ENCODE measurements at regions not wholly inside any gene's neighbourhood (a gene's known extent, or its start where the extent isn't known, plus 50 kb on each side); places are given as distances from the start of the nearest gene placed in this dataset.
"Not testable (repeated sequence)": the region's sequence is repeated elsewhere in the genome, so short reads cannot be mapped to it uniquely, and the experiment has no call there.

GRCh38 chr5:164119806-164120447 lies 614.5 kb downstream of the MAT2B start:
- DNase-seq (ENCODE audit: low read depth in 2 of 2), result no peak

GRCh38 chr5:164127527-164127926 lies 622.1 kb downstream of the MAT2B start:
- no peak for DNase-seq (ENCODE audit: low read depth in 2 of 2)

- DNase-seq (ENCODE audit: low read depth in 2 of 2), result no peak
Measured at GRCh38 chr5:164132358-164132757, 626.9 kb downstream of the MAT2B start.

GRCh38 chr5:164137095-164137494 lies 631.7 kb downstream of the MAT2B start:
- DNase-seq (ENCODE audit: low read depth in 2 of 2), result no peak

DNA sequence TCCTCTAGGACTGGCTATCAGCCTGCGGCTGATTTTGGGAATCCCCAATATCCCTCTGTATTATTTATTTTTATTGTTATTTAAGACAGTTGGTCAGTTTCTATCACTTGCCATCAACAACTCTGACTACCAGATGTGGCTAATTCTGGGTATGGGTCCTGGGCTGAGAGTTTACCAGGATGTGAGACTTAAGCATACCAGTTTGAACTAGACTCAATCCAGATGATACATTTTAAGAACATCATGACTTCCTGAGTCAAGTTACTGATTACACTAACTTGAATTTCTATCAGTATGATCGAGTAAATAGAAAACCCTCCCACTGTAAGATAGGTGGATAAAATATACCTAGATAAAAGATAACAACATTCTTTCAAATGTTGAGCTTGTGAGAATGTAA lies 634.0 kb downstream of the MAT2B start:
- no peak for DNase-seq (ENCODE audit: low read depth in 2 of 2)

DNA sequence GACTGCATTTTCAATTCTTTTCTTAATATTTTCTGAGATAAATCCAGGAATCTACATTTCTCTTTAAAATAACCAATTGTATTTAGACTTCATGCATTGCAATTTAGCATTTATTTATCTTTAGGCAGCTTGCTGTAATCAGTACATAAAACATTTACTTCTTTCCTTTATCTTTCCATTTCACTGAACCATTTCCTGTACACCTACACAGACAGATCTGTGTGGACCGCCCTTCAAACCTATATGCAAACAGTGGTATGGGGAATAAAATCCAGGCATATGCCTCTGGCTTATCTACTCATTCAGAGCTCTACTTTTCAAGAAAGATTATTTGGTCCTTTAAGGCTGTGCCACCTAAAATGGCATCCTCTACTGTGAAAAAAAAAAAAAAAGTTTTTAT lies 640.0 kb downstream of the MAT2B start:
- no peak for DNase-seq (ENCODE audit: low read depth in 2 of 2)

- DNase-seq (ENCODE audit: low read depth in 2 of 2), result no peak
Measured at GRCh38 chr5:164146223-164146622, 640.8 kb downstream of the MAT2B start.

DNA sequence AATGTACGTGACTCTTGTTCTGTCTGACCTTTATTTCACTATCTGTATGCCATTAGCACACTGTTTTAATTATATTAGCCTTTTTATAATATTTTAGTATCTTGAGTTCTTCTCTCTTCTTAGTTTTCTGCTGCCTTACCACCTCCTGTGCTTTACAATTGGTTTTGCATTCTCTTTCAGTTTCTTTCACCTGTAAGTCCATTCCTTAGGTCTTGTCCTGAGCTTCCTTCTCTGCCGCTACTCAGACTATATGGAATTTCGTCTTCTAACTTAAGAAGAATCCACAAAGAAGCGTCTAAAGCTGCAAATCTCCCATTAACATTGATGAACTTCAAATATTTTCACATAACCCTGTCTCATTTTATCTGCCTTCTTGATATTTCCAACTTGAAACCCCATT lies 642.9 kb downstream of the MAT2B start:
- DNase-seq (ENCODE audit: low read depth in 2 of 2), result no peak

DNA sequence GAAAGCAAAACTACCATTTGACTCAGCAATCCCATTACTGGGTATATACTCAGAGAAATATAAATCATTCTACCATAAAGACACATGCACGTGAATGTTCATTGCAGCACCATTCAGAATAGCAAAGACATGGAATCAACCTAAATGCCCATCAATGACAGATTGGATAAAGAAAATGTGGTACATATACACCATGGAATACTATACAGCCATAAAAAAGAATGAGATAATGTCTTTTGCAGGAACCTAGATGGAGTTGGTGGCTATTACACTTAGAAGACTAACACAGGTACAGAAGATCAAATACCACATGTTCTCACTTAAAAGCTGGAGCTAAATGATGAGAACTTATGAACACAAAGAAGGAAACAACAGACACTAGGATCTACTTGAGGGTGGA lies 647.1 kb downstream of the MAT2B start:
- not testable (repeated sequence) for DNase-seq (ENCODE audit: low read depth in 2 of 2)

GRCh38 chr5:164153469-164154172 lies 648.2 kb downstream of the MAT2B start:
- no peak for DNase-seq (ENCODE audit: low read depth in 2 of 2)

DNA sequence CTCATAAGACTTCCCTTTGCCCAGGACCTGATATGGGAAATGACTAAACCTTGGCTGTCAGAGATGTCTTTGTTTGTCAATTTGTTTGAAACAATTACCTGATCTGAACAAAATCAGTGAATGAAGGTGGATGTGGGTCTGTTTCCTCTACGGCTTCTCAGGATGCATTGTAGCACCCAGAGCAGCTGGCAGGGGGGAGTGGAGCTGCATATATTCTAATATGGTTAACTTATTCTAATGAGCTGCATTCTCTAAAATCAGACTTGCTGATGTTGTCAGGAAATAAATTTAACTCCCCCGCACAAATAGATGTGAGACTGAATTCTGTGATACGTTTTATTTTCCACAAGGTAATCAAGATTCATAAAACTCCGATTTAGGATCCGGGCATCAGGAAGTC lies 665.4 kb downstream of the MAT2B start:
- DNase-seq (ENCODE audit: low read depth in 2 of 2), result no peak

DNA sequence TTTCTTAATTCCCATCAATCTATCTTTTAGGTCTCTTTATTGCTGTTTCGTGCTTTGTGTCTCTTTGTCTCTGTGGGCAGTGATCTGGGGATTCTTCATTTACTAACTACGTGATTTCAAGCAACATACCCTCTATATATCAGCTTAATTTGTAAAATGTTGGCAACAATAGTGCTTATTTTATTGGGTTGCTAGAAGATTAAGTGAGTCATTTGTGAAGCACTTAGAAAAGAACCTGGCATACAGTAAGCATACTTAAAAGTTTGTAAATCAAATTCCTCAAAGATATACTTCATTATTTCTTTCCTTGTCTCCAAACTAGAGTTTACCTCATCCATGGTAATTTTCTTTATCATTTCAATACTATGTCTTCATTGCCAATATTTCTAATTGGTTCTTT lies 669.7 kb downstream of the MAT2B start:
- no peak for DNase-seq (ENCODE audit: low read depth in 2 of 2)

DNA sequence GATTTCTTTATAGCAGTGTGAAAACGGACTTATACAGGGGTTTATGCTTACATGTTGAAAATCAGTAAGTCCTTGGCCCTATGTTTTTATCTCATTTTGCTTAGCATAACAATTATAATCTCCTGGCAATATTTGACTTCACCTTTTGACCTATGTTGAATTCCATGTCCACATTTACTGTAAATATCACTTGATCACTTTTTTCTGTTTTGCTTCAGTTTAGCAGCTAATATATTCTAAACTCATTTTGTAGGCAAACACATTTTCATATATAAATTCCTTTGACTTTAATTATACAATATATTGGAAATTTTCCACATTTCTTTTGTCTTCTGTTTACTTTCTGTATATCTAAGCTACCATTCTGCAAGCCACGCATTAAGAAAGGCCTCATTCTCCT lies 674.0 kb downstream of the MAT2B start:
- no peak for DNase-seq (ENCODE audit: low read depth in 2 of 2)

DNA sequence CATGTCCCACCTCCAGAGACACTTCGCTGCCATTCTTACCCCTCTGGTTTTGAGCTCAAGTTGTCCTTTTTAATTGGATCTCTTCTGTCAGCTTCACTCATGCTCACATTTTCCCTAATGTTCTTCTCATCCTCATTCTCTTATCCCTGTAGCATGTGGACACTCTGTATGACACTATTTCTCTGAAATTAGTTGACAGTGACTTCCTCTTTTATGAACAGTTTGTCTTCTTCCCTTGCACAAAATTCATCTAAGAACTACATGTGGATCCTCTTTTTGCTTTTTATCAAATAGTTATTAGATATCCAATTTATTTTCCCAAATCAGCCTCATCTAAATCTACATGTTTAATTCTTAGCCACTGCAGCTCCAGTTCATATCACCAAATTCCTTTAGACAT lies 676.2 kb downstream of the MAT2B start:
- DNase-seq (ENCODE audit: low read depth in 2 of 2), result no peak

DNA sequence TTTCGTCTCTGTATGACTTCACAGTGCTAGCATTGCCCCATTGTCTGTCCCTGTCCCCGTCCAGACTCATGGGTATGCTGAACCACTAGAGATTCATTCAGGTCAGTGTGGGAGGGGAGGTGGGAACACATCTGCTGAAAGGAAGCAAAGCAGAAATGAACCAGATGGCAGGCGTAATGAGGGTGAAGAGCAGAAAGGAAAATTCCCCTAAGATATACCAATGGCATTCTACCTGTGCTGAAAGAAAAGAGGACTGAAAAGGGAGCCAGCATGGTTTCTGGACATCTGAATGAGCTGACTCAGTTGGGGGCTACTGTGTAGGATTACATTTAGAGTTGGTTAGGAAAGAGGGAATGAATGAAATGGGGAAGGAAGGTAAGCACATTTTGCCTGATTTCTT lies 678.7 kb downstream of the MAT2B start:
- DNase-seq (ENCODE audit: low read depth in 2 of 2), result no peak

DNA sequence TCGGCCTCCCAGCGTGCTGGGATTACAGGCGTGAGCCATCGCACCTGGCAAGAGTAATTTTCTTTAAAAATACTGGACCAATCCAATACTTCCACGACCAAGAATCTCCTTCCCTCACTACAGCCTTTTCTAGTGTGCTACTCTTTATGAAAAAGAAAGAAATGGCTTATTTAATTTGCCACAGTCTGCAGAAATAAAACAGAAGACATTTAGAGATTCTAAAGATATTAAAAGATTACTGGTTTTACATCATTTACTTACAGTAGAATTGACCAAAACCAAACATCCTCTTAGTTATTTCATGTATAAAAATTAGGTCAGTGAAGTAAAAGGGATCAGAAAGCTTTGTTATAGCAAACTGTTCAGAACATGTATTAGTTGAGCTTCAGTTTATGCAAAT lies 679.6 kb downstream of the MAT2B start:
- no peak for DNase-seq (ENCODE audit: low read depth in 2 of 2)

- DNase-seq (ENCODE audit: low read depth in 2 of 2), result no peak
Measured at GRCh38 chr5:164186550-164186949, 681.1 kb downstream of the MAT2B start.

DNA sequence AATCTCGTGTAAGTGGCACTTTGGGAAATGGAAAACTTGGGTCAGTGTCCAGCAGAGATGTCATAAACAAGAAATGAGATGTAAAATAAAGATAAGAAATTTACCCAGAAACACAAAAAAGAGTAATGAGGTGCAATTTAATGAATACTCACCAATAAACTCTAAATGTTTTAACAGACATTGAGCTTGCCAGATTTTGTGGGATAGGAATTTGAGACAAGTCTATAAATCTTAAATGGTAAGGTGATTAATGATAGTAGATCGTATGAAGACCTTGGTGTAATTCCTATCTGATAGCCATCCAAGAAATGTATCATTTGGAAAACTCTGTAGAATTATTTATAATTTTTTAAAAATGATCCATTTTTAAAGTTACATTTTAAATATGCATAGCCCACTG lies 682.4 kb downstream of the MAT2B start:
- no peak for DNase-seq (ENCODE audit: low read depth in 2 of 2)

DNA sequence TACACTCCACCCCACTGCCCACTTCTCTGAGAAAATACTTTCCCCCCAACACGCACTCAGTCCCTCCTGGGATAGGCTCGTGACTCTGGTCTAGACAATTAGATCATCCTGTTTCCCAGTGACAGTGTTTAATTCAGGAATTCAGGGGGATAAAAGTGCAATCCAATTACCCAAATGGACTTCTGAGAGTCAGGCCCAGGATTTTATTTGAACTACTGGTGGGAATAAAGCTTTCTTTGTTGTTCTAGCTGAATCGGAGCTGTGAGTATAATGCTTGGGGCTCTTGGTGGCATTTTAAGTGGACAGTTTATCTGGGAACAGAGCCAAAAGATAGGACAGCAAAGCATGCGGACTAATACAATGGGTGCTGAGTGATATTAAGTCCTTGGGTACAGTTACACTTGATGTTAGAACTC lies 683.3 kb downstream of the MAT2B start:
- no peak for DNase-seq (ENCODE audit: low read depth in 2 of 2)

- no peak for DNase-seq (ENCODE audit: low read depth in 2 of 2)
Measured at GRCh38 chr5:164191240-164191639, 685.8 kb downstream of the MAT2B start.

DNA sequence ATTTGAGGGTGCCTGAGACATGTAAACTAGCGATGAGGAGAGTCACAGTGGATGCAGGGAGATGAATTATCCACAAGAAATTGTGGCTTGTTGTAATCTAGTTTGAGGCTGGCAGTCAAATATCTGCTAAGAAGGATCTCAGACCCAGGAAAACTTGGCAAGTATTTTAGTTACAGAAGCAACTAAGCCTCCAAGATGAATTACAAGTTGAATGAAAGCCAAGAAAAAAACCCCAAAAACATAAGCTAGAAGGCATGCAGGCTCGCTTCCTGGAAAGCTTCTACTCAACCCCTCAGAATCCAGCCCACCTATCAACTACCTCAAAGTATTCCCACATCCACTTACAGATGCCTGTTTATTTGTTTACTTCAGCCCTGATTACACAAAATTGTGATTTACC lies 696.9 kb downstream of the MAT2B start:
- no peak for DNase-seq (ENCODE audit: low read depth in 2 of 2)

- DNase-seq (ENCODE audit: low read depth in 2 of 2), result no peak
Measured at GRCh38 chr5:164203581-164204225, 698.3 kb downstream of the MAT2B start.

GRCh38 chr5:164204338-164204946 lies 699.0 kb downstream of the MAT2B start:
- no peak for DNase-seq (ENCODE audit: low read depth in 2 of 2)

All from activated CD8-positive, alpha-beta memory T cell treated with anti-CD3 and anti-CD28 coated beads for 4 hours (primary cell).